Mesendoderm (in vitro differentiated cells): ENCODE measurements at regions not wholly inside any gene's neighbourhood (a gene's known extent, or its start where the extent isn't known, plus 50 kb on each side); places are given as distances from the start of the nearest gene placed in this dataset.
"Not testable (repeated sequence)": the region's sequence is repeated elsewhere in the genome, so short reads cannot be mapped to it uniquely, and the experiment has no call there.

Source experiments
- DNase-seq: peaks from one replicate; pipeline ENCODE4 v3.0.0; 2013
- H2AK5ac ChIP-seq: 2 replicates; pipeline ENCODE4 v1.6.1; 2013; ENCODE audit warnings: low read length, inconsistent platforms
- H2BK120ac ChIP-seq: 2 replicates; pipeline ENCODE4 v1.6.1; 2013; ENCODE audit warnings: low read depth, mild to moderate bottlenecking, low read length, moderate library complexity, mixed read lengths
- H2BK15ac ChIP-seq: replicated peaks from 2 replicates; pipeline ENCODE4 v1.6.1; 2013; ENCODE audit warnings: low read depth, mild to moderate bottlenecking, moderate library complexity
- H2BK5ac ChIP-seq: 2 replicates; pipeline ENCODE4 v1.6.1; 2013; ENCODE audit warnings: low read length, inconsistent platforms
- H3K18ac ChIP-seq: 2 replicates; pipeline ENCODE4 v1.6.1; 2013; ENCODE audit warnings: mild to moderate bottlenecking, low read length, mixed read lengths
- H3K23ac ChIP-seq: one replicate; pipeline ENCODE4 v1.6.1; 2013; ENCODE audit warnings: low read length
- H3K27ac ChIP-seq: 2 replicates; pipeline ENCODE4 v1.5.1; 2013; ENCODE audit warnings: low read depth, mild to moderate bottlenecking, inconsistent platforms, low read length, moderate library complexity
- H3K27me3 ChIP-seq: 2 replicates; pipeline ENCODE4 v1.6.1; 2013; ENCODE audit warnings: low read length, control low read depth, mild to moderate bottlenecking, inconsistent platforms; ENCODE audit not compliant: insufficient read depth, poor library complexity
- H3K36me3 ChIP-seq: 2 replicates; pipeline ENCODE4 v1.6.1; 2013; ENCODE audit warnings: low read length, inconsistent platforms; ENCODE audit not compliant: control insufficient read depth, insufficient read depth
- H3K4ac ChIP-seq: one replicate; pipeline ENCODE4 v1.6.1; 2013; ENCODE audit warnings: low read depth, mild to moderate bottlenecking, low read length, moderate library complexity
- H3K4me1 ChIP-seq: 2 replicates; pipeline ENCODE4 v1.6.1; 2013; ENCODE audit warnings: low read depth, low read length, inconsistent platforms; ENCODE audit not compliant: control insufficient read depth
- H3K4me2 ChIP-seq: 2 replicates; pipeline ENCODE4 v1.6.1; 2013; ENCODE audit warnings: low read length
- H3K4me3 ChIP-seq: 2 replicates; pipeline ENCODE4 v1.5.1; 2013; ENCODE audit warnings: mild to moderate bottlenecking, low read length
- H3K56ac ChIP-seq: one replicate; pipeline ENCODE4 v1.6.1; 2013; ENCODE audit warnings: low read length
- H3K79me1 ChIP-seq: 2 replicates; pipeline ENCODE4 v1.6.1; 2013; ENCODE audit warnings: low read length, inconsistent platforms
- H3K79me2 ChIP-seq: 2 replicates; pipeline ENCODE4 v1.6.1; 2013; ENCODE audit warnings: mild to moderate bottlenecking, low read length; ENCODE audit not compliant: control insufficient read depth, insufficient read depth
- H3K9ac ChIP-seq: 2 replicates; pipeline ENCODE4 v1.6.1; 2013; ENCODE audit warnings: low read length, inconsistent platforms
- H4K5ac ChIP-seq: one replicate; pipeline ENCODE4 v1.6.1; 2013; ENCODE audit warnings: low read length
- H4K8ac ChIP-seq: one replicate; pipeline ENCODE4 v1.6.1; 2013; ENCODE audit warnings: low read depth, mild to moderate bottlenecking, control low read depth, low read length, moderate library complexity
- WGBS: extraction: QIAGEN DNeasy Blood & Tissue Kit; methylation state at CpG from one replicate; pipeline ENCODE4 v1.1.7; 2013; ENCODE audit warnings: low lambda C conversion rate, missing lambda C conversion rate; ENCODE audit not compliant: insufficient coverage; ENCODE audit errors: extremely low coverage; 5-methylcytosine and 5-hydroxymethylcytosine counted together

DNA sequence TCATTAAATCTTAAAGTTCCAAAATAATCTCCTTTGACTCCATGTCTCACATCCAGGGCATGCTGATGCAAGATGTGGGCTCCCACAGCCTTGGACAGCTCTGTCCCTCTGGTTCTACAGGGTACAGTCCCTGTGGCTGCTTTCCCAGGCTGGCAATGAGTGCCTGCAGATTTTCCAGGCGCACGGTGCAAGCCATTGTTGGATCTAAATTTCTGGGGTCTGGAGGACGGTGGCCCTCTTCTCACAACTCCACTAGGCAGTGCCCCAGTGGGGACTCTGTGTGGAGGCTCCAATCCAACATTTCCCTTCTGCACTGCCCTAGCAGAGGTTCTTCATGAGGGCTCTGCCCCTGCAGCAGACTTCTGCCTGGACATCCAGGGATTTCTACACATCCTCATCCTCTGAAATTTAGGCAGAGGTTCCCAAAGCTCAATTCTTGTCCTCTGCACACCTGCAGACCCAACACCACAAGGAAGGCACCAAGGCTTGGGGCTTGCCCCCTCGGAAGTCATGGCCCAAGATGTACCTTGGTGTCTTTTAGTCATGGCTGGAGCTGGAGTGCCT, 100.3 kb upstream of the ZC3H15 start:
- not testable (repeated sequence) for H2AK5ac ChIP-seq, H3K27ac ChIP-seq, H3K9ac ChIP-seq, H4K8ac ChIP-seq, H3K36me3 ChIP-seq, H3K4me1 ChIP-seq, H4K5ac ChIP-seq, H2BK5ac ChIP-seq, H3K4ac ChIP-seq, H2BK120ac ChIP-seq, H3K27me3 ChIP-seq, H3K23ac ChIP-seq, H3K4me2 ChIP-seq, H3K79me1 ChIP-seq, H3K56ac ChIP-seq, H3K4me3 ChIP-seq, H3K18ac ChIP-seq, H2BK15ac ChIP-seq, H3K79me2 ChIP-seq
- WGBS: no CpG with 5 or more reads among the region's 4 CpGs
- peak; percentile 7 for DNase-seq

GRCh38 chr2:186399082-186399644, 86.9 kb upstream of the ZC3H15 start:
- no peaks in the 10 kb centered on the region for H3K27me3 ChIP-seq
- no peaks in the 10 kb centered on the region for H3K79me1 ChIP-seq
- no peaks in the 10 kb centered on the region for H3K36me3 ChIP-seq
- no peaks in the 10 kb centered on the region for H3K79me2 ChIP-seq
- no peak overlapping the region for H2BK15ac ChIP-seq
- no peak overlapping the region for H2BK120ac ChIP-seq
- no peak overlapping the region for H3K18ac ChIP-seq
- H3K4me3 ChIP-seq: no peak overlapping the region
- H3K27ac ChIP-seq: no peak overlapping the region
- no peak overlapping the region for H3K56ac ChIP-seq
- no peak overlapping the region for H3K4me2 ChIP-seq
- no peak overlapping the region for H3K4ac ChIP-seq
- WGBS: no CpG with 5 or more reads among the region's 4 CpGs
- no peak overlapping the region for H3K9ac ChIP-seq
- H2AK5ac ChIP-seq: no peak overlapping the region
- H2BK5ac ChIP-seq: no peak overlapping the region
- no peak overlapping the region for H3K23ac ChIP-seq
- no peak overlapping the region for H4K8ac ChIP-seq
- no peaks in the 10 kb centered on the region for H3K4me1 ChIP-seq
- no peak for DNase-seq
- H4K5ac ChIP-seq: no peak overlapping the region

DNA sequence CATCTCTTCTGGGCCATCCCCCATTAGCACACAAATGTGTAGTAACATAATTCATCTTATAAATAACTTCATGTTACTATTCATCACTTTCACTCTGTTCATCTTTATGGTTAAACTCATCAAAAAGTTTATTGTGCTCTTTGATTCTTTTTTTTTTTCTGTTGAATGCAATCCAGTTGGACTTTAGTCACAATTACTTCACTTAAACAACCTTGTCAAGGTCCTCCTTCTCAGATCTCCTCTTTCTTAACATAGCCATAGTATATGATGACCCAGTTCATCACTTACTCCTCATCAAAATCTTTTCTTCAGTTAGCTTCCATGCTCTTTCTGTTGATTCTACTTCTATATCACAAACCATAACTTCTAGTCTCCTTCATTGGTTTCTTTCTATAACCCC, 80.2 kb upstream of the ZC3H15 start:
- no peaks in the 10 kb centered on the region for H3K79me1 ChIP-seq
- no peak overlapping the region for H3K4ac ChIP-seq
- no peaks in the 10 kb centered on the region for H3K36me3 ChIP-seq
- no peaks in the 10 kb centered on the region for H3K4me1 ChIP-seq
- H2BK15ac ChIP-seq: no peak overlapping the region
- H3K27me3 ChIP-seq: no peaks in the 10 kb centered on the region
- H3K4me3 ChIP-seq: no peak overlapping the region
- no peak overlapping the region for H3K18ac ChIP-seq
- no peak overlapping the region for H3K9ac ChIP-seq
- no peak for DNase-seq
- H2BK5ac ChIP-seq: no peak overlapping the region
- no peak overlapping the region for H3K56ac ChIP-seq
- H2AK5ac ChIP-seq: no peak overlapping the region
- H2BK120ac ChIP-seq: no peak overlapping the region
- H3K23ac ChIP-seq: no peak overlapping the region
- H3K4me2 ChIP-seq: no peak overlapping the region
- no peaks in the 10 kb centered on the region for H3K79me2 ChIP-seq
- H4K8ac ChIP-seq: no peak overlapping the region
- H3K27ac ChIP-seq: no peak overlapping the region
- no peak overlapping the region for H4K5ac ChIP-seq

DNA sequence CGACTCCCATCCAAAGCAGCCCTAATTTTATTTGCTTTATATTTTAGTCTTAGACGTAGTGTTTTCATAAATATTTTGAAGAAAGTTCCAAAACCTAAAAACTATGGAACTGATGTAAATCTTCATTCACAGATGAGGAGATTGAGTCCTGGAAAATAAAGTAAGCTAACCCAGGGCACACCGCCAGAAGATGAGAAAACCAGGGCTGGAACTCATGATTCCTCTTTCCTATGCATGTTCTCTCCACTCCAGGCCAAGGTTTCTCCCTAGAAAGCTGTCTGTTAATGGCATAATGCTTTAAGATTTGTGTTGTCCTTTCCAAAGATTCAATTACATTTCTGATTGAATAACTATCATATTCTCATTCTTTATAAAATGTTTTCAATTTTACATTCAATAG, 78.4 kb upstream of the ZC3H15 start:
- no peaks in the 10 kb centered on the region for H3K79me1 ChIP-seq
- H3K79me2 ChIP-seq: no peaks in the 10 kb centered on the region
- H4K8ac ChIP-seq: no peak overlapping the region
- no peak overlapping the region for H2BK5ac ChIP-seq
- no peak overlapping the region for H3K4me3 ChIP-seq
- no peaks in the 10 kb centered on the region for H3K27me3 ChIP-seq
- no peak overlapping the region for H3K27ac ChIP-seq
- no peak overlapping the region for H3K4me2 ChIP-seq
- H3K18ac ChIP-seq: no peak overlapping the region
- no peak overlapping the region for H3K23ac ChIP-seq
- H3K4me1 ChIP-seq: no peaks in the 10 kb centered on the region
- H2AK5ac ChIP-seq: no peak overlapping the region
- H3K9ac ChIP-seq: no peak overlapping the region
- H3K36me3 ChIP-seq: no peaks in the 10 kb centered on the region
- no peak for DNase-seq
- H3K4ac ChIP-seq: no peak overlapping the region
- no peak overlapping the region for H2BK15ac ChIP-seq
- no CpG with 5 or more reads among the region's 3 CpGs for WGBS
- H2BK120ac ChIP-seq: no peak overlapping the region
- H3K56ac ChIP-seq: no peak overlapping the region
- H4K5ac ChIP-seq: no peak overlapping the region

- Histone ChIP-seq H2BK5ac (no peak overlapping the region), H4K8ac (no peak overlapping the region), H3K36me3 (no peaks in the 10 kb centered on the region), H3K27ac (no peak overlapping the region), H3K4me2 (no peak overlapping the region), H3K79me2 (no peaks in the 10 kb centered on the region), H3K18ac (no peak overlapping the region), H3K4me3 (no peak overlapping the region), H2AK5ac (no peak overlapping the region), H3K23ac (no peak overlapping the region), H3K27me3 (no peaks in the 10 kb centered on the region), H2BK120ac (no peak overlapping the region), H3K79me1 (no peaks in the 10 kb centered on the region), H3K56ac (no peak overlapping the region), H3K4me1 (no peaks in the 10 kb centered on the region), H3K4ac (no peak overlapping the region), H4K5ac (no peak overlapping the region), H3K9ac (no peak overlapping the region), H2BK15ac (no peak overlapping the region)
- DNase-seq: no peak
- WGBS: no CpG with 5 or more reads among the region's 2 CpGs
Observed at GRCh38 chr2:186410802-186411201, 75.3 kb upstream of the ZC3H15 start.

- H3K36me3 ChIP-seq: no peaks in the 10 kb centered on the region
- H3K27ac ChIP-seq: no peak overlapping the region
- H3K9ac ChIP-seq: no peak overlapping the region
- H2BK5ac ChIP-seq: no peak overlapping the region
- H3K18ac ChIP-seq: no peak overlapping the region
- no peaks in the 10 kb centered on the region for H3K79me1 ChIP-seq
- no peaks in the 10 kb centered on the region for H3K4me1 ChIP-seq
- H4K5ac ChIP-seq: no peak overlapping the region
- H3K4me3 ChIP-seq: no peak overlapping the region
- no peaks in the 10 kb centered on the region for H3K79me2 ChIP-seq
- H4K8ac ChIP-seq: no peak overlapping the region
- no CpG with 5 or more reads among the region's 3 CpGs for WGBS
- no peak for DNase-seq
- no peak overlapping the region for H3K4ac ChIP-seq
- H2BK15ac ChIP-seq: no peak overlapping the region
- no peak overlapping the region for H2AK5ac ChIP-seq
- H3K56ac ChIP-seq: no peak overlapping the region
- no peaks in the 10 kb centered on the region for H3K27me3 ChIP-seq
- H3K23ac ChIP-seq: no peak overlapping the region
- no peak overlapping the region for H3K4me2 ChIP-seq
- no peak overlapping the region for H2BK120ac ChIP-seq
Observed at GRCh38 chr2:186422226-186422625, 63.8 kb upstream of the ZC3H15 start.
